T47D (cell line): ENCODE measurements at regions not wholly inside any gene's neighbourhood (a gene's known extent, or its start where the extent isn't known, plus 50 kb on each side); places are given as distances from the start of the nearest gene placed in this dataset.
"Not testable (repeated sequence)": the region's sequence is repeated elsewhere in the genome, so short reads cannot be mapped to it uniquely, and the experiment has no call there.

Source experiments
- DNase-seq, 2 experiments: peaks; one replicate each; pipeline versions ENCODE4 v3.0.0 to v3.0.0-alpha.2; 2011 to 2012; ENCODE audit warnings: low read depth in 1 of 2, low spot score in 1 of 2
- JUND ChIP-seq: IDR thresholded peaks from 2 replicates; pipeline ENCODE4 v1.6.1; 2012; ENCODE audit warnings: low read depth
- in situ Hi-C: cut with HindIII; loops from 2 replicates; pipeline ENCODE4 v1.10.0; 2016; ENCODE audit warnings: low sequenced_read_pairs, low pct_unique_long_range_greater_than_20kb

GRCh38 chr20:59485576-59486454 is 118.5 kb upstream of the PHACTR3 start:
- DNase-seq, result no peak
- TF ChIP-seq JUND, result no peak
- in situ Hi-C loops, result no loop called here

- DNase-seq, in situ Hi-C loops: not testable (repeated sequence)
Observed at GRCh38 chr20:59488459-59488858, 115.9 kb upstream of the PHACTR3 start.

GRCh38 chr20:59490196-59491004 is 113.9 kb upstream of the PHACTR3 start:
- DNase-seq, in situ Hi-C loops: not testable (repeated sequence)

- TF ChIP-seq JUND, result no peak
- no peak for DNase-seq
- in situ Hi-C loops, result no loop called here
Observed at GRCh38 chr20:59491884-59492283, 112.5 kb upstream of the PHACTR3 start.

- in situ Hi-C loops, result no loop called here
- no peak for DNase-seq
- TF ChIP-seq JUND, result no peak
Observed at GRCh38 chr20:59493926-59494325, 110.4 kb upstream of the PHACTR3 start.

GRCh38 chr20:59495166-59495565 is 109.2 kb upstream of the PHACTR3 start:
- TF ChIP-seq JUND, result no peak
- no peak for DNase-seq
- in situ Hi-C loops, result no loop called here

- in situ Hi-C loops, result no loop called here
- no peak for TF ChIP-seq JUND
Observed at GRCh38 chr20:59495894-59496510, 108.3 kb upstream of the PHACTR3 start.

GRCh38 chr20:59498291-59498690 is 106.0 kb upstream of the PHACTR3 start:
- no peak for TF ChIP-seq JUND
- in situ Hi-C loops, result no loop called here
- DNase-seq, result no peak

More at GRCh38 chr20:59495894-59496510, 108.3 kb upstream of the PHACTR3 start:
- peak; percentile 84 to 86 for DNase-seq

- TF ChIP-seq JUND, result no peak
- no peak for DNase-seq
- in situ Hi-C loops, result no loop called here
Observed at GRCh38 chr20:59499863-59500262, 104.5 kb upstream of the PHACTR3 start.

- no peak for TF ChIP-seq JUND
- in situ Hi-C loops, result no loop called here
- DNase-seq, result no peak
Observed at GRCh38 chr20:59508729-59509128, 95.6 kb upstream of the PHACTR3 start.

GRCh38 chr20:59512651-59513050 is 91.7 kb upstream of the PHACTR3 start:
- DNase-seq, result no peak
- in situ Hi-C loops, result no loop called here
- TF ChIP-seq JUND, result no peak

GRCh38 chr20:59514554-59514953 is 89.8 kb upstream of the PHACTR3 start:
- in situ Hi-C loops, result no loop called here
- no peak for DNase-seq
- TF ChIP-seq JUND, result no peak
